ENCODE measurements at regions not wholly inside any gene's neighbourhood (a gene's known extent, or its start where the extent isn't known, plus 50 kb on each side); places are given as distances from the start of the nearest gene placed in this dataset.
"Not testable (repeated sequence)": the region's sequence is repeated elsewhere in the genome, so short reads cannot be mapped to it uniquely, and the experiment has no call there.

- DNase-seq, result not testable (repeated sequence)
Observed at GRCh38 chrX:71822314-71822713, 59.2 kb downstream of the CXorf49B start.

- DNase-seq, result no peak
Observed at GRCh38 chrX:71823391-71824057, 60.4 kb downstream of the CXorf49B start.

DNA sequence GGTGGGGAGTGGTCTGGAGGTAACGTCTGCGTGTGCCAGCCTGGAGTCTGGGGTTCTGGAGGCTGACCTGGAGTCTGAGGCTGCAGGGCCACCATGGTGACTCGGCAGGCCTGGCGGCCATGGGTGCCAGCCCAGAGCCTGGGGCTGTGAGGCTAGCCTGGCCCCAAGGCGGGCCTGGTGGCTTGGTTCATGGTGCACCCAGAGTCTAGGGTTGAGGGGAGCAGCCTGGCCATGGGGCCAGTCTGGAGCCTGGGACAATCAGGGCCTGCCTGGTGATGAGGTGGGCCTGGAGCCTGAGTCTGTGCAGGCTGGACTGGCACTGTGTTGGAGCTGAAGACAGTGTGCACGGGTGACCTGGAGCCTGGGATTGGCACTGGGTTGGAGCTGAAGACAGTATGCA, 64.9 kb downstream of the CXorf49B start:
- DNase-seq, result no peak

- not testable (repeated sequence) for DNase-seq
Observed at GRCh38 chrX:71838092-71838491, 72.6 kb upstream of the NHSL2 start.

GRCh38 chrX:71846429-71846828, 64.2 kb upstream of the NHSL2 start:
- DNase-seq, result no peak

DNA sequence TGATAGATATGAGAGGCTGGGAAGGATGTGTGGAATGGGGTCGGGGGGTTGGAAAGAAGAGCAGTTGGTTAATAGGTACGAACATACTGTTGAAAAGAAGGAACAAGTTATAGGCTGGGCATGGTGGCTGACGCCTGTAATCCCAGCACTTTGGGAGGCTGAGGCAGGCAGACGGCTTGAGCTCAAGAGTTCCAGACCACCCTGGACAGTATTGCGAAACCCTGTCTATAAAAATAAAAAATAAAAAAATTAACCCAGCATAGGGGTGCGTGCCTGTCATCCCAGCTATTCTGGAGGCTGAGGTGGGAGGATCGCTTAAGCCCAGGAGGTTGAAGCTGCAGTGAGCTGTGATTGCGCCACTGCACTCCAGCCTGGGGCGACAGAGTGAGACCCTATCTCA, 58.5 kb upstream of the NHSL2 start:
- no peak for DNase-seq

- peak; percentile 54 for DNase-seq
Observed at GRCh38 chrX:71859637-71860036, 51.0 kb upstream of the NHSL2 start.

Measured in CD4-positive, alpha-beta T cell treated with Interleukin-17A for 1 hour (primary cell).